Right kidney (tissue), 1 donor: ENCODE measurements at regions not wholly inside any gene's neighbourhood (a gene's known extent, or its start where the extent isn't known, plus 50 kb on each side); places are given as distances from the start of the nearest gene placed in this dataset.

Experiments
- DNase-seq: peaks from one replicate; pipeline ENCODE4 v3.0.0-alpha.2; 2016

DNA sequence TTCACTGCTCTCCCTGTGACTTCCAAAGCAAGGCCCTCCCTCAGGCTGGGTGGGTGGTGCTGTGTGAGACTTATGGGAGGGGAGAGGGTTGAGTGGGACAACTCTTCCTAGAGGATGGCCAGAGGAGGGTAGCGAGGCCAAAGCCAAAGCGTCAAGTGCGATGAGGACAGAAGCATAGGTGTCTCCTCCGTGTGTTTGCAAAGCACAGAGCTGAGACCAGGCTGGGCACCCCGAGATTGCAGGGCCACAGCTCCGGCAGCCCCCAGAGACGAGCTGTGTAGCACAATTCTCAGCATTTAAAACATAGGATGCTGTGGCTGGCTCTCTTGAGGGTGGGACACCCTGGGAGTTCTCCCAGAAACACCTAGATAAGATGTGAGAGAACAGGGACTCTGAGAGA is 1374.5 kb downstream of the BRD1 start:
- DNase-seq, result no peak

GRCh38 chr22:48452766-48453165 is 1374.9 kb downstream of the BRD1 start:
- DNase-seq, result no peak

- no peak for DNase-seq
Measured at GRCh38 chr22:48451891-48452290, 1375.8 kb downstream of the BRD1 start.

GRCh38 chr22:48450188-48450825 is 1377.4 kb downstream of the BRD1 start:
- no peak for DNase-seq

- DNase-seq, result no peak
Measured at GRCh38 chr22:48449466-48450187, 1378.0 kb downstream of the BRD1 start.

DNA sequence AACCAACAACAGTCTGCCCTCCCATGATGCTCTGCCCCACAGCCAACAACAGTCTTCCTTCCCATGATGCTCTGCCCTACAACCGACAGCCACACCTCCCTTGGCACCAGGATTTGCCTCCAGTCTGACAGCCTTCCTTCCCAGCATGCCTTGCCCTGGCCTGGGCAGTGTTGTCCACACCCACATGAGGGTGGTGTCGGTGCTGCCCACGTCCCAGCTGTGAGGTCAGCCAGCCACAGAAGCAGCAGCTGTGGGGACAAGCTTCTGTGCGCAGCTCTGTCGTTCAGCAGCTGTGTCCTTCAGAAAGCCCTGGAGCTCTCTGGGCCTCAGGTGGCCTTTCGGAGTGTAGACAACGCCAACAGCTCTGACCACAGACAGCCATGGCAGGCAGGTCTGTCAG is 1378.9 kb downstream of the BRD1 start:
- no peak for DNase-seq

GRCh38 chr22:48445113-48445827 is 1382.4 kb downstream of the BRD1 start:
- no peak for DNase-seq

- DNase-seq, result no peak
Measured at GRCh38 chr22:48444320-48445112, 1383.2 kb downstream of the BRD1 start.

DNA sequence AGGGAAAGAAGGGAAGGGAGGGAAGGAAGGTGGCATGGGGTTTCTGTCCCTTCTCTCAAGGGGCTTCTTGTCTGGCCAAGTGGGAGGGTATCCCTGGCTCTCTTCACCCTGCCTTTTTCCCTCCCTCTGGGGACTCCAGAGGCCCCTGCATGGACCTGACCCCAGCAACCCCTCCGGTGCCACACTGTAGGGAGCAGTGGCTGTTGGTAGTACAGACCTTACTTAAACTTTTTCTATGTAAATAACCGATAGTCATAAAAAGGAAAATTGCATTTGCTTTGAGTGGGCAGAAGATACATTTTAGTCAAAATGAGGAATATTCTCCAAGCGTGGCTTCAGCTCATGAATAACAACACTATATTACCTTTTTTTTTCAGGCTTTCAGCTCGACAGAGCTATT is 1384.0 kb downstream of the BRD1 start:
- DNase-seq, result no peak

DNA sequence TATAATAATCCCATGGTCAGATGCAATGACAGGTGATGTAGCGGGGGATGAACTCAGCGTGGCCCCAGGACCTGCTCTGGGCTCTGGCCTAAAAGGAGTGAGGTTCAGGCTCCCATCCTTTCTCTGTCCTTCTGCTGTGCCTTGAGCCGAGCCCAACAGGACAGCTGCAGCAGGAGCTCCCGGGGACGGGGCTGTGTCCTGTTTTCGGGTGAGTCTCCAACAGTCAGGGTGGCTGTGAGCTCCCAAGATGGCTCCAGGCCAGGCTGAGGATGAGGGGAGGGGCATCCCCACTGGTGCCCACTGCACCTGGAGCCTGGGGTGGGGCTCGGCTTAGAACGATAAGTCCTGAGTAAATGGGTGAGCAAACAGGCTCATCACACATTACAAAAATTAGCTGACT is 1385.0 kb downstream of the BRD1 start:
- no peak for DNase-seq

GRCh38 chr22:48441553-48441850 is 1386.2 kb downstream of the BRD1 start:
- no peak for DNase-seq

- DNase-seq, result no peak
Measured at GRCh38 chr22:48440673-48441552, 1386.8 kb downstream of the BRD1 start.

GRCh38 chr22:48440176-48440575 is 1387.5 kb downstream of the BRD1 start:
- no peak for DNase-seq

DNA sequence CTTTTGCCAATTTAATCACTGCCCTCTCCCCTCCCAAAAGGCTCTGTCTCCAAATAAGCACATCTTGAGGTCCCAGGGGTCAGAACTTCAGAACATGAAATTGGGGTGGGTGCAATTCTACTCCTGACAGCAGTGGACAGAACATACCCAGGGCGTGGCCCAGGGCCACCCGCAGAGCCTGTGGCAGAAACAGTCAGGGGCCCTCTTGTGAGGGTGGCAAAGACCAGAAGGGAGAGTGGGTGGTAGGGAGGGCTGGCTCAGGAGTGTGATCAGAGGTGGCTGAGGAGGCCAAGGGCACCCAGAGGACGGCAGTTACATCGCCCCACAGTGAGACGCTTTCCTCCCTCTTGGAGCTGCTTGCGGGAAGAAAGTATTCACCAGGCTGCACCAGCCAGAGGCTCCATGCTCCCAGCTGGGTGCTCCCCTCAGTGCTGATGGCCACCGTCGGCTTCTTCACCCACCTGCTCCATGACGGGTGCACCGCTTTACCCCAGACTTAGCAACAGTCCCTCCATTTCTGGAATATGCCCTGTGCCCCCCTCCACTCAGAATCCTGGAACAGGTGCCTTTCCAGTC is 1388.0 kb downstream of the BRD1 start:
- DNase-seq, result no peak

DNA sequence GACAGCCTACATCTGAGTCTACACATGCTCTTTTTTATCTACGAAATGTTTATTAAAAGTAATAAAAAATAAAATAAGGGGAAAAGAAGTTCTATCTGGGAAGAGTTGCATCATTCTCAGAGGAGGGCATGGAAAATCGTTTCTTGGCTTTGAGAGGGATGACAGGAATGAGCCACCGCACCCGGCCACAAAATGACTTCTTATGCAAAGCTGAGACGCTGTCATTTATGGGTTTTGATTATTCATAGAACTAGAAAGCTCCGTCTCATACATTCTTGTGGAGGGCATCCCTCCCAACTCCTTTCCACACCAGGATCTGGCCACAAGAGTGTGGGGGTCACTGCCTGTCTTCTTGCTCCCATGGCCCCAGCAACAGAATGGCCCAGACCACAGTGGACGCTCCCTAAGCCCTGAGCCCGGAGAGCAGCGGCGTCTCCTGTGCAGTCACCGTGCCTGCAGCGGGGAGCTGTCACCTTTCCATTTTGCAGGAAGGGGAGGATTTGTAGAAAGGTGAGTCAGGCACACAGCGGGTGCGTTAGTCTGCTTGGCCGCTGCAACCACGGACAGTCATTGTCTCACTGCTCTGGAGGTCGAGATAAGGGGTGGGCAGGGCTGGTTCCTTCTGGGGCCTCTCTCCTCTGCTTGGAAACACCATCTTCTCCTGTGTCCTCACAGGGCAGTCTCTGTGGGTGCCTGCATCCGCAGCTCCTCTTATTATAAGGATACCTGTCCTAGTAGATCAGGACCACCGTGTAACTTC is 1388.7 kb downstream of the BRD1 start:
- DNase-seq, result no peak

DNA sequence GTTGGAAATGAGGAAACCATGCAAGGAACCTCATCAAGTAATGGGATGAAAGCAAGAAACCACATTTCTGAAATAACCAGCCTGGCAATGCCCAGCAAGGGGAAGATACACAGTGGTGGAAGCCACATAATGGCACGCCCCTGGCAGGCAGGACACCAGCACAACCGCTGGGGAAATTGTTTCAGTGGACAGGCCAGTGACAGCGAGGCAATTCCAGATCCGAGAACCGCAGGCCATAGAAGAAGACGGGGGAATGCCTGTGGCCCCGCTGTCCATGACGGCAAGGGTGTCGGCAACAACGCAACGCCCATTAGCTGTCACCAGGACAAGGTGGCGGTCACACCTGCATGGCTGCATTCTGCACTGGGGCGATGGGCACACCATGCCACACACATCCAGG is 1389.6 kb downstream of the BRD1 start:
- no peak for DNase-seq

- DNase-seq, result no peak
Measured at GRCh38 chr22:48436201-48436931, 1391.3 kb downstream of the BRD1 start.

DNA sequence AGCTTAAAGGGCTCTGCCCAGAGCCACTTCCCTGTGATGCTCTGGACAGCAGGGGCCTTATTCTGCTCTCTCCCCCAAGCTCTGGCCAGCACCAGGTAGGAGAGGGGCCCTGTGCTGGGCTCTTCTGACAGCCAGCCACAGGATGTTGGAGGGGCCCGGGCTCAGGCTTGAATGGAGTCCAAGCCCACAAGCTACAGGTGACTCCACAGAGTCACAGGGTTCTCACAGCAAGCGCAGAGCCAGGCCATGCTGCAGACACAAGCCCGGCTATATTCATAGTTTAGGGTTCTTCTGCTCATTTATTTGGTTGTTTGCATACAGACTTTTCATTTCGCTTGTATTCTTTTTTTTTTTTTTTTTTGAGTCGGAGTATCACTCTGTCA is 1392.8 kb downstream of the BRD1 start:
- DNase-seq, result no peak

DNA sequence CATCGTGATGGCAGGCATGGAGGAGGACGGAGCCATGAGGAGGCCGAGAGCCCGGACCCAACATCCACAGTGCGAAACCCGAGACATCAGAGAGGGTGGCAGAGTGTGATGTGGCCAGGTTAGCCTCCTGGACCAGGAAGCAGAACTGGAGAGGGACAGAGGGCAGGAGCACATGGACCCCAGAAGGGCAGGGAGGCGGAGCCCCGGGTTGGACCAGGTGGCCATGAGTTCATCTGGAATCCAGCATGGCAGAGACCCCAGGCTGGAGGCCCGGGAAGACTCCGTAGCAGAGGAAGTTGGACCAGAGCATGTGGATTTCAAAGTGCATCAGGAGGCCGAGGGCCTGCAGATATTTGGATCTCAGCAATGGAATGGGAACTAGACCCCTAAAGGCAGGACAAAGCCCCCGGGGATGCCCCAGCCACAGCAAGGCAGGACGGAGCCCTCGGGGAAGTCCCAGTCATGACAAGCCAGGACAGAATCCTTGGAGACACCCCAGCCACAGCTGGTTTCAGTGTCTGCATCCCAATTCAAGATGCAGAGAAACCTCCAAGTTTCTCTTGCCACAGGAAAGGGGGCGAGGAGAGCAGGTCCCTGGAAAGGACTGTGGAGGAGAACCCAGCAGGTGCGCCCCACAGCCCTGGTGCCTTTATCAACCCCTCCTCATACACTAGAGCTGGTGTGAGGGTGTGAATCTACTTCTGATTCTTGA is 1393.4 kb downstream of the BRD1 start:
- DNase-seq, result no peak

DNA sequence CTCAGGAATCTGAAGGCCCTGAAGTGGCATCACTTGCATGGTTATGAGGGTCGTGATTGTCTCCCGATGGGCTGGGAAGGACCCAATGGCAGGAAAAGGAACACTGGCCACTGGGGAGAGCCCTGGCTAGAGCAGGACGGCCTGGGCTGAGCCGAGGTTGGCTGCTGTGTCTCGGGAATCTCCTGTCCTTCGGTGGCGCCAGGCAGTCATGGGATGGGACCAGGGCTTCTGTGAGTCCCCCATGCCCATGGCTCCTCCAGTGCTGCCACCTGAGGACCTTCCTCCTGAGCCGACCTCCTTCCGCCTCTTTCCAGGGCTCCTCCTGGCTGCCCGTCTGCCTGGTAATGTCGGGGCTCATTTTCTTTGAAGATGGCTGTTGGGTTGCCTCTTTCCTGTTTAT is 1394.0 kb downstream of the BRD1 start:
- DNase-seq, result no peak
